Effector memory CD4-positive, alpha-beta T cell (primary cell): ENCODE measurements at regions not wholly inside any gene's neighbourhood (a gene's known extent, or its start where the extent isn't known, plus 50 kb on each side); places are given as distances from the start of the nearest gene placed in this dataset.
"Not testable (repeated sequence)": the region's sequence is repeated elsewhere in the genome, so short reads cannot be mapped to it uniquely, and the experiment has no call there.

ENCODE experiments used
- DNase-seq, 3 donors: peaks; one replicate each; pipeline ENCODE4 v3.0.0-alpha.2; 2020
- H3K27ac ChIP-seq: 2 replicates; pipeline ENCODE4 v1.7.0; 2013; ENCODE audit warnings: mild to moderate bottlenecking, low read length, moderate library complexity; ENCODE audit not compliant: insufficient read depth, poor library complexity, severe bottlenecking
- H3K27me3 ChIP-seq: replicated peaks from 2 replicates; pipeline ENCODE4 v1.7.0; 2013; ENCODE audit warnings: mild to moderate bottlenecking, low read length; ENCODE audit not compliant: insufficient read depth, control insufficient read depth, poor library complexity, severe bottlenecking
- H3K36me3 ChIP-seq: 2 replicates; pipeline ENCODE4 v1.7.0; 2013; ENCODE audit warnings: mild to moderate bottlenecking, low read length, moderate library complexity; ENCODE audit not compliant: control insufficient read depth, insufficient read depth
- H3K4me1 ChIP-seq: 2 replicates; pipeline ENCODE4 v1.7.0; 2013; ENCODE audit warnings: low read length, mild to moderate bottlenecking; ENCODE audit not compliant: control insufficient read depth, insufficient read depth, poor library complexity, severe bottlenecking
- H3K4me3 ChIP-seq: 2 replicates; pipeline ENCODE4 v1.7.0; 2013; ENCODE audit warnings: low read length, low read depth, mild to moderate bottlenecking; ENCODE audit not compliant: insufficient read depth, poor library complexity, severe bottlenecking
- H3K9me3 ChIP-seq: 2 replicates; pipeline ENCODE4 v1.7.0; 2013; ENCODE audit warnings: mild to moderate bottlenecking, low read length, moderate library complexity; ENCODE audit not compliant: control insufficient read depth

DNA sequence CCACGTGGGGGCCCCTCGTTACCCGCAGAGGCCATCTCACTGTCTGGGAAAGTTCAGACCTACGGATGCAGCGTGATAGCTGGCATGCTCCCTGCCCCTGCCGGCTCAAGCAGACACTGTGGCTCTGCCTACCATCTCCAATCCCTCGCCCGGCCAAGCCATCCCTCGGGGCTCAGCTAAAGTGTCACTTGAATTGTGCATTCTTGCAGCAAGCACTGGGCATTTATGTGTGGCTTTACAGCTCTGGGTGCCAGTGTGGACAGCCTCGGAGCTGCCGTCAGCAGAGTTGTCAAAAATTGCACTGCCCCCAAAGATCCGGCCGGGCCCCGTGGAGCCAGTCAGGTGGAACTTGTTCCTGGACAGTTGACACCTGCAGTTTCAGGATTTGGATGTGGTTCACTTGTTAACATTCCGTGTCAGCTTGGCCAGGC is 75.0 kb upstream of the FGF3 start:
- Histone ChIP-seq H3K36me3 (no peaks in the 10 kb centered on the region), H3K4me3 (no peak overlapping the region), H3K27me3 (no peaks in the 10 kb centered on the region), H3K27ac (no peak overlapping the region), H3K9me3 (no peaks in the 10 kb centered on the region), H3K4me1 (no peaks in the 10 kb centered on the region)
- DNase-seq = no peak

DNA sequence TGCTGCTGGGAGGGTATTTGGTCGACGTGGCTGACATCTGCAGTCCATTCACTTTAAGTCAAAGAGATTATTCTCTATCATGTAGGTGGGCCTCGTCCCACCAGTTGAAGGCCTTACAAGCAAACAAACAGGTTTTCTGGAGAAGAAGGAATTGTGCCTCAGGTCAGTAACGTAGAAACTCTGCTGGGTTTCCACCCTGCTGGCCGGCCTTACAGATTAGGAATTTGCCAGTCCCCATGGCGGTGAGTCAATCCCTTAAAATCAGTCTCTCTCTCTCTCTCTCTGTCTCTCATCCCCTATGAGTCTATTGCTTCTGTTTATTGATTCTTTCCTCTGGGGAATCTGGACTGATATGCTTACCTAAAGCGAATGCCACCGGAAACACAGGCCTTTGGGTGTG is 75.4 kb upstream of the FGF3 start:
- H3K9me3 ChIP-seq = no peaks in the 10 kb centered on the region
- DNase-seq = no peak
- no peaks in the 10 kb centered on the region for H3K27me3 ChIP-seq
- no peaks in the 10 kb centered on the region for H3K36me3 ChIP-seq
- no peak overlapping the region for H3K27ac ChIP-seq
- H3K4me3 ChIP-seq = no peak overlapping the region
- no peaks in the 10 kb centered on the region for H3K4me1 ChIP-seq

DNA sequence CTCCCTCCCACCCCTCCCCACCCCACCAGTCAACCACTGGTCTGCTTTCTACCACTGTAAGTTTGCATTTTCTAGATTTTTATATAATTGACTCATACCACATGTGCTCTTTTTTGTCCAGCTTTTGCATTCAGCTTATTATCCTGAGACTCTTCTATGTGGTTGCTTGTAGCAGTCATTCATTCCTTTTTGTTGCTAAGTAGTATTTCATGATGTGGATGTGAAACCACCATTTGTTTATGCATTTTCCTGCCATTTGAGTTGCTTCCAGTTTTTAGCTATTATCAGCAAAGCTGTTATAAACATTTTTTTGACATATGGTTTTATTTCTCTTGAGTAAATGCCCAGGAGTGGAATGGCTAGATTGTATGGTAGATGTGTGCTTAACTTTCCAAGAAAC is 77.0 kb upstream of the FGF3 start:
- Histone ChIP-seq H3K9me3 (no peaks in the 10 kb centered on the region), H3K27ac (no peak overlapping the region), H3K27me3 (no peaks in the 10 kb centered on the region), H3K4me1 (no peaks in the 10 kb centered on the region), H3K4me3 (no peak overlapping the region), H3K36me3 (no peaks in the 10 kb centered on the region)
- DNase-seq = no peak

DNA sequence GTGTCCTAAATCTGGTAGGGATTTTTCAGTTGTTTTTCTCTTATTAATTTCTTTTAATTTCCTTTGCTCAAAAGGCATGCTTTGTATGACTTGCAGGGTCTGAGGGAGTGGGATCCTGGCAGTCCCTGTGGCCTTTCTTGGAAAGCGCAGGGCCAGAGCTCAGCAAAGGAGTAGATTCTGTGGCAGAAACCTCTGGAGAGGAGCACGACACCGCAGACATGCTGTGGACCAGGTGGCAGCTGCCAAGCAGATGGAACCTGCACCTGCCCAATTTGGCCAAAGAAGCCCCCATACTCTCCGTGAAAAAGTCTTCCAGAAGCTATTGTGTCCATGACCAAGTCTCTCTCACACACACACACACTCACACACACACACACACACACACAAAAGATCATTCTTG is 78.9 kb upstream of the FGF3 start:
- Histone ChIP-seq H3K9me3 (no peaks in the 10 kb centered on the region), H3K27me3 (no peaks in the 10 kb centered on the region), H3K4me3 (no peak overlapping the region), H3K27ac (no peak overlapping the region), H3K36me3 (no peaks in the 10 kb centered on the region), H3K4me1 (no peaks in the 10 kb centered on the region)
- no peak for DNase-seq

DNA sequence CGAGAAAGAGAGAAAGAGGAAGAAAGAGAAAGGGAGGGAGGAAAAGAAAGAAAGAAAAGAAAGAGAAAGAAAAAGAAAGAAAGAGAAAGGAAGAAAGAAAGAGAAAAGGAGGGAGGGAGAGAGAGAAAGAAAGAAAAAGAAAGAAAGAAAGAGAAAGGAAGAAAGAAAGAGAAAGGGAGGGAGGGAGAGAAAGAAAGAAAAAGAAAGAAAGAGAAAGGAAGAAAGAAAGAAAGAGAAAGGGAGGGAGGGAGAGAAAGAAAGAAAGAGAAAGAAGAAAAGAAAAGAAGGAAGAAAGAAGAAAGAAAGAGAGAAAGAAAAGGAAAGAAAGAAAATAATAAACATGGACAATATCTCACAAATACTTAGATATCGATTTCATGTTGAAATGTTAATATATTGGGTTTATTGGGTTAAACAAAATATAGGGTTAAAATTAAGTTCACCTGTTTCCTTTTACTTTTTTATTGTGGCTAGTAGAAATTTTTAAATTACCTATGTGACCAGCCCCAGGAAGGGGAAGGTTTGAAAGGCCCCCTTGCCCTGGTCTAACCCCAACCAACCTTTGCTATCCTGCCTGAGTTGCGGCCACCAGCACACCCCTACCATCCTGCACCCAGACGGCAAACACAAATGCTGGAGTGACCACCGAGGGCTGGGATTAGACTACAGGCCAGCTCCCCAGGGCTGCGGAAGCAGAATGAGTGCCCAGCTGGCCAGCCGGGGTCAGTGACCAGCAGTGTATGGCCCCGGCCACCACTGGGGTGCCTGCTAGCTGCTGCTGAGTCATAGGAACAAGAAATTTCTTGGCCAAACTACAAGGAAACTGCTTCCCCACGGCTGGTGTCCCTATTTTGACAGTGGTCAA is 81.0 kb upstream of the FGF3 start:
- H3K27me3 ChIP-seq = no peaks in the 10 kb centered on the region
- H3K9me3 ChIP-seq = no peaks in the 10 kb centered on the region
- DNase-seq = no peak

DNA sequence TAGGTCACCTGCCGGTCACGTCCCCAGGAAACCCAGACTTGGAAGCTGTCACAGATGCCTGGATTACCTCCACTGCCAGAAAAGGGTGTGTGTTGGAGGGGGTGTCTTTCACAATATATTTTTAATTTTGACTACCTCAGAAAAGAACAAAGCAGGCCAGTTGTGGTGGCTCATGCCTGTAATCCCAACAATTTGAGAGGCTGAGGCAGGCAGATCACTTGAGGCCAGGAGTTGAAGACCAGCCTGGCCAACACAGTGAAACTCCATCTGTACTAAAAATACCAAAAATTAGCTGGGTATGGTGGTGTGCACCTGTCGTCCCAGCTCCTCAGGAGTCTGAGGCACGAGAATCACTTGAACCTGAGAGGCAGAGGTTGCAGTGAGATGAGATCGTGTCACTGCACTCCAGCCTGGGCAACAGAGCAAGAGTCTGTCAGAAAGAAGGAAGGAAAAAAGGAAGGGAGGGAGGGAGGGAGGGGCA is 81.6 kb upstream of the FGF3 start:
- H3K4me3 ChIP-seq, H3K27ac ChIP-seq, H3K27me3 ChIP-seq, DNase-seq, H3K36me3 ChIP-seq, H3K4me1 ChIP-seq, H3K9me3 ChIP-seq: not testable (repeated sequence)

More for the DNA sequence above, 81.0 kb upstream of the FGF3 start:
- Histone ChIP-seq H3K36me3 (no peaks in the 10 kb centered on the region), H3K4me1 (no peaks in the 10 kb centered on the region), H3K4me3 (no peak overlapping the region), H3K27ac (no peak overlapping the region)

DNA sequence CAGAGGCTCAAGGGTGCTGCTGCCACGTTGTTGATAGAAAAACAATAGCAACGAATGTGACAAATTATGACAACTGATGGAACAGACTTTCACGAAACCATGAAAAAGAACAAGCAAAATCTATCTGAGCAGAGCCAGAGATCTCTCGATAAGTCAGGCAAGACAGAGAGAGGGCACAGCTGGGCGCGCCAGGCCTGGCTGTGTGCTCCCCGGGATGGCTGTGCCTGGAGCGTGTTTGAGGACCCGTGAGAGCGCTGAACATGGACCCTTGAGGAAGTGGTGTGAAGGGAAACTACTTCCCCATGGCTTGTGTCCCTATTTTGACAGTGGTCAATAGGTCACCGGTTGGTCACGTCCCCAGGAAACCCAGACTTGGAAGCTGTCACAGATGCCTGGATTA is 83.1 kb upstream of the FGF3 start:
- Histone ChIP-seq H3K27ac (no peak overlapping the region), H3K4me1 (no peaks in the 10 kb centered on the region), H3K27me3 (peaks cover 5% of the 10 kb centered on the region), H3K9me3 (no peaks in the 10 kb centered on the region), H3K36me3 (no peaks in the 10 kb centered on the region), H3K4me3 (no peak overlapping the region)
- no peak for DNase-seq

DNA sequence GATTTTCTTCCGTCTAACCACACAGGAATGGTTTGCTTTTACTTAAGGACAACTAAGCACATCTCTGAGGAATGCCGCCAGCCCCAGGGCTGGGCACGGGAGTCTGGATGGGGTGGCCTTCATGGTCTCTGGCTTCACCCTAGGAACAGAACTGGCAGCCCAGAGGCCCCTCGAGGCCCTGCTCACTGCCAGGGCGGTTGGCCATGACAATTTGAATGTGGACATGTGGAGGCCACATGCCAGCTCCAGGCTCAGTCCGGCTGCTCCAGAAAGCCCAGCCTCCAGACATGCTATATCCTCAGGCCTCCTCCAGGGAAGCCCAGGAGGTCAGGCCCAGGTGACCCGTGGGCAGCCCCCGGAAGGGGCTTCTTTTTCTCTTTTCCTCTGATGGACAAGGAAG is 84.0 kb upstream of the FGF3 start:
- no peak overlapping the region for H3K4me3 ChIP-seq
- no peak overlapping the region for H3K27ac ChIP-seq
- H3K36me3 ChIP-seq = no peaks in the 10 kb centered on the region
- H3K27me3 ChIP-seq = peaks cover 5% of the 10 kb centered on the region
- H3K4me1 ChIP-seq = no peaks in the 10 kb centered on the region
- DNase-seq = no peak
- H3K9me3 ChIP-seq = no peaks in the 10 kb centered on the region

DNA sequence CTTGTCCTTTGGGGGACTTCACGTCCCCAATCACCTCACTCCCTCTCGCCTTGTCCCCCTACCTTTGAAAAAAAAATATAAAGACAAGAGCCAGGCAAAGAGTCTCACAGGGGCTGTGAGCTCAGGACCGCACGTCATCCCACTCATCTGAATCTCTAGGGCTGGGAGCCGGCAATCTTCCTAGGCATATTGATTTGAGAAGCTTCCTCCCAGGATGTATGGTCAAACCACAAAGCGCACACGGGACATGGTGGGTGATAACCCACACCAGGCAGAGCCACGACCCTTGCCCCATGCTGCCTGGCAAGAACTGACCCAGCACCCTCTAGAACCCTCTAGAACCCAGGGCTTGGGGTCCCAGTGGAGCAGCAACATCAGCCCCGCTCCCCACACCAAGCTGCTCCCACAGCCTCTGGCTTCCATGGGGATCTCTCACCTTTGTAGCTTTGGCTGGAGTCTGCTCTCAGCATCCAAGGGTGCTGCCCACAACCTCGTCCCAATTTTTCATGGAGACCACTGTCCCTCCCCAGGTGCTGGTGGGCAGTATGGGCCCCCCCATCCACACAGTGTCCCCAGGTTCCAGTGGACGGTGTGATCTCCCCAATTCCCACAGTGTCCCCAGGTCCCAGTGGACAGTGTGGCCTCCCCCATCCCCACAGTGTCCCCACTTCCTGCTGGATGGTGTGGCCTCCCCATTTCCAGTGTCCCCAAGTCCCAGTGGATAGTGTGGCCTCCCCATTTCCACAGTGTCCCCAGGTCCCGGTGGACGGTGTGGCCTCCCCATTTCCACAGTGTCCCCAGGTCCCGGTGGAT is 85.2 kb upstream of the FGF3 start:
- Histone ChIP-seq H3K36me3 (no peaks in the 10 kb centered on the region), H3K9me3 (no peaks in the 10 kb centered on the region), H3K4me1 (no peaks in the 10 kb centered on the region), H3K27ac (no peak overlapping the region), H3K4me3 (no peak overlapping the region), H3K27me3 (peaks cover 5% of the 10 kb centered on the region)
- no peak for DNase-seq

DNA sequence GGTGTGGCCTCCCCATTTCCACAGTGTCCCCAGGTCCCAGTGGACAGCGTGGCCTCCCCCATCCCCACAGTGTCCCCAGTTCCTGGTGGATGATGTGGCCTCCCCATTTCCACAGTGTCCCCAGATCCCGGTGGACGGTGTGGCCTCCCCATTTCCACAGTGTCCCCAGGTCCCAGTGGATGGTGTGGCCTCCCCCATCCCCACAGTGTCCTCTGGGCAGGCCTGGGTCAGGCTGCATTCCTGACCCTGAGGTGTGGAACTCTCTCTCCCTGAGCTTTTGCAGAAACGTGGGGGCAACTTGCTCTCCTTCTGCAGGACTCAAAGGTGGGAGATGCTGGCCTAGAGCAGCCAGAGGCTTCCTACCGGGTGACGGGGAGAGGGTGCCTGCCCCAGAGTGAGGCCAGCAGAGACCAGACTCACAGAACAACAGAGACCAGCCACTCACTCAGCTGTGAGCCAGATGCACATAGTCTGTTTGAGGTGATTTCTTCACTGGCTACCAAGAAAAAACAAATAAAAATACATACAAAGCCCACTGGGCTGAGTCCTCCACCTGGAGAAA is 85.8 kb upstream of the FGF3 start:
- no peak overlapping the region for H3K27ac ChIP-seq
- H3K9me3 ChIP-seq = no peaks in the 10 kb centered on the region
- no peaks in the 10 kb centered on the region for H3K36me3 ChIP-seq
- no peak for DNase-seq
- H3K4me3 ChIP-seq = no peak overlapping the region
- H3K27me3 ChIP-seq = peaks cover 5% of the 10 kb centered on the region
- no peaks in the 10 kb centered on the region for H3K4me1 ChIP-seq
